HCT116 (cell line): ENCODE measurements at regions not wholly inside any gene's neighbourhood (a gene's known extent, or its start where the extent isn't known, plus 50 kb on each side); places are given as distances from the start of the nearest gene placed in this dataset.

Experiments used
- ATAC-seq: fragments of 200-7000 bp; cut with Tn5 transposase; 2 replicates; pipeline ENCODE4 v1.9.1; 2020; ENCODE audit warnings: mild to moderate bottlenecking, moderate library complexity
- BruUV-seq: library from RNA; stranded (reverse); fragments of 400-500 nt; replicated peaks from 2 replicates; lab custom pipeline; 2021; lab: Mats Ljungman, UMichigan
- CTCF ChIA-PET: fragments of 300-600 bp; sonication (Branson Sonifier 250); formaldehyde crosslinking; loops from one replicate; lab custom pipeline; 2021; ENCODE audit warnings: antibody characterized with exemption; lab: Charles Lee
- POLR2A ChIA-PET: fragments of 300-600, 350-600 bp; sonication (Branson Sonifier 250); formaldehyde crosslinking; loops from one replicate; lab custom pipeline; 2021; ENCODE audit warnings: antibody characterized with exemption; lab: Charles Lee
- RAD21 ChIA-PET, 2 experiments: fragments of 300-600 bp; sonication (Branson Sonifier 250); formaldehyde crosslinking; loops; one replicate each; lab custom pipeline; 2023; ENCODE audit warnings: low total read pairs in 2 of 2; ENCODE audit not compliant: uncharacterized antibody in 2 of 2, unreplicated experiment in 2 of 2, low non-redundant PET in 1 of 2; lab: Charles Lee
- DNase-seq: peaks from one replicate; pipeline ENCODE4 v3.0.0-alpha.2; 2010; ENCODE audit warnings: low read depth, low spot score
- H2AFZ ChIP-seq: fragments of 200-600 bp; shearing (Covaris generic), sonication (generic); 2 replicates; pipeline ENCODE4 v1.6.1; 2017; ENCODE audit warnings: low read depth, mixed run types, mixed read lengths, antibody characterized with exemption, low read length; ENCODE audit not compliant: poor library complexity, severe bottlenecking
- H3K27ac ChIP-seq: 2 replicates; pipeline ENCODE4 v1.5.1; 2012; ENCODE audit warnings: low read depth, low read length
- H3K27me3 ChIP-seq: fragments of 200-600 bp; sonication (generic); 2 replicates; pipeline ENCODE4 v1.6.1; 2016; ENCODE audit warnings: mixed run types, low read length, mixed read lengths; ENCODE audit not compliant: insufficient read depth
- H3K36me3 ChIP-seq, 2 experiments: fragments of 200-500 bp in 1 of 2; fragments of 200-600 bp in 1 of 2; sonication (Bioruptor generic) in 1 of 2; sonication (generic) in 1 of 2; 2 replicates each; pipeline versions ENCODE4 v1.5.1 to v1.6.1; 2014 to 2016; ENCODE audit warnings: low read length in 2 of 2, inconsistent platforms in 1 of 2, mixed read lengths in 1 of 2, mixed run types in 1 of 2; ENCODE audit not compliant: insufficient read depth in 2 of 2, control insufficient read depth in 1 of 2
- H3K4me1 ChIP-seq, 2 experiments: fragments of 200-600 bp in 1 of 2; sonication (generic) in 1 of 2; 2 replicates each; pipeline versions ENCODE4 v1.5.1 to v1.6.1; 2012 to 2017; ENCODE audit warnings: low read length in 2 of 2, inconsistent platforms in 1 of 2, mild to moderate bottlenecking in 1 of 2, mixed read lengths in 1 of 2, mixed run types in 1 of 2, moderate library complexity in 1 of 2; ENCODE audit not compliant: insufficient read depth in 2 of 2, control insufficient read depth in 1 of 2
- H3K4me2 ChIP-seq: fragments of 200-600 bp; sonication (generic); 2 replicates; pipeline ENCODE4 v1.6.1; 2017; ENCODE audit warnings: mixed run types, low read length, mixed read lengths
- H3K4me3 ChIP-seq, 2 experiments: fragments of 200-600 bp in 1 of 2; sonication (generic) in 1 of 2; replicated peaks in 1 of 2; 2 replicates each; pipeline ENCODE4 v1.5.1; 2011 to 2016; ENCODE audit warnings: low read length in 2 of 2, control low read depth in 1 of 2, low read depth in 1 of 2, mild to moderate bottlenecking in 1 of 2, mixed read lengths in 1 of 2, mixed run types in 1 of 2
- H3K79me2 ChIP-seq: fragments of 200-600 bp; sonication (generic); 2 replicates; pipeline ENCODE4 v1.6.1; 2017; ENCODE audit warnings: mild to moderate bottlenecking, mixed run types, low read length, moderate library complexity, mixed read lengths; ENCODE audit not compliant: insufficient read depth
- H3K9ac ChIP-seq: fragments of 200-600 bp; sonication (generic); 2 replicates; pipeline ENCODE4 v1.6.1; 2016; ENCODE audit warnings: low read length, mixed read lengths
- H3K9me2 ChIP-seq: fragments of 200-600 bp; sonication (generic), shearing (Covaris generic); 2 replicates; pipeline ENCODE4 v1.6.1; 2017; ENCODE audit warnings: mixed run types, mild to moderate bottlenecking, moderate library complexity; ENCODE audit not compliant: insufficient read depth
- H3K9me3 ChIP-seq, 2 experiments: fragments of 200-500 bp in 1 of 2; fragments of 200-600 bp in 1 of 2; sonication (Bioruptor generic) in 1 of 2; sonication (generic) in 1 of 2; 2 replicates each; pipeline ENCODE4 v1.6.1; 2014 to 2017; ENCODE audit warnings: low read length in 2 of 2, mixed read lengths in 2 of 2, inconsistent platforms in 1 of 2, low read depth in 1 of 2, mild to moderate bottlenecking in 1 of 2, mixed run types in 1 of 2, moderate library complexity in 1 of 2; ENCODE audit not compliant: control insufficient read depth in 1 of 2, insufficient read depth in 1 of 2
- H4K20me1 ChIP-seq: fragments of 200-600 bp; sonication (generic), shearing (Covaris generic); 2 replicates; pipeline ENCODE4 v1.6.1; 2017; ENCODE audit warnings: mixed run types, mild to moderate bottlenecking, moderate library complexity; ENCODE audit not compliant: insufficient read depth
- CBX3 ChIP-seq: IDR thresholded peaks from 2 replicates; pipeline ENCODE4 v1.6.1; 2012; ENCODE audit warnings: low read depth
- CEBPB ChIP-seq: IDR thresholded peaks from 2 replicates; pipeline ENCODE4 v1.6.1; 2012; ENCODE audit warnings: low read depth
- EGR1 ChIP-seq: IDR thresholded peaks from 2 replicates; pipeline ENCODE4 v1.6.1; 2012; ENCODE audit warnings: low read depth
- ELF1 ChIP-seq: IDR thresholded peaks from 2 replicates; pipeline ENCODE4 v1.6.1; 2012; ENCODE audit warnings: low read depth, borderline replicate concordance
- EZH2 ChIP-seq: fragments of 200-600 bp; sonication (generic); IDR thresholded peaks from 2 replicates; pipeline ENCODE4 v1.6.1; 2017; ENCODE audit warnings: antibody characterized with exemption, mixed run types
- FOSL1 ChIP-seq: IDR thresholded peaks from 2 replicates; pipeline ENCODE4 v1.6.1; 2012; ENCODE audit warnings: low read depth
- POLR2A ChIP-seq: IDR thresholded peaks from 2 replicates; pipeline ENCODE4 v1.7.0; 2011; ENCODE audit warnings: borderline replicate concordance; ENCODE audit not compliant: insufficient read depth, insufficient read length; ENCODE audit errors: extremely low read depth
- RAD21 ChIP-seq: IDR thresholded peaks from 2 replicates; pipeline ENCODE4 v1.6.1; 2012; ENCODE audit warnings: low read depth, mild to moderate bottlenecking
- SIN3A ChIP-seq: IDR thresholded peaks from 2 replicates; pipeline ENCODE4 v1.6.1; 2012; ENCODE audit warnings: low read depth
- SP1 ChIP-seq: IDR thresholded peaks from 2 replicates; pipeline ENCODE4 v1.6.1; 2012; ENCODE audit warnings: low read depth
- SRF ChIP-seq: IDR thresholded peaks from 2 replicates; pipeline ENCODE4 v1.6.1; 2012; ENCODE audit warnings: low read depth
- TCF7L2 ChIP-seq: IDR thresholded peaks from 2 replicates; pipeline ENCODE4 v1.7.0; 2011; ENCODE audit warnings: borderline replicate concordance, inconsistent platforms; ENCODE audit not compliant: insufficient read depth, insufficient read length; ENCODE audit errors: extremely low read depth
- ZFX ChIP-seq: fragments of 450-650 bp; IDR thresholded peaks from 2 replicates; pipeline ENCODE4 v1.6.1; 2017
- ZNF274 ChIP-seq: fragments of 200-500 bp; sonication (Bioruptor generic); IDR thresholded peaks from 2 replicates; pipeline ENCODE4 v1.6.1; 2014; ENCODE audit warnings: mild to moderate bottlenecking, low read depth, low read length, inconsistent platforms
- intact Hi-C: fragments of 100-400 bp; cut with micrococcal nuclease; formaldehyde crosslinking; loops from 2 replicates; pipeline ENCODE4 v1.10.0; 2022
- TF ChIP-seq, protein P1 (sequence below), 3 experiments: fragments of 200-600 bp in 1 of 3; sonication (generic) in 1 of 3; IDR thresholded peaks in 2 of 3; conservative IDR thresholded peaks in 1 of 3; 2 replicates each; pipeline ENCODE4 v1.5.1; 2012 to 2017; ENCODE audit warnings: low read depth in 2 of 3, low read length in 2 of 3, antibody characterized with exemption in 1 of 3, borderline replicate concordance in 1 of 3, control low read depth in 1 of 3, mild to moderate bottlenecking in 1 of 3, mixed read lengths in 1 of 3, mixed run types in 1 of 3, moderate library complexity in 1 of 3; ENCODE audit not compliant: insufficient read depth in 1 of 3
- TF ChIP-seq, protein P2 (sequence below): IDR thresholded peaks from 2 replicates; pipeline ENCODE4 v1.6.1; 2012

DNA sequence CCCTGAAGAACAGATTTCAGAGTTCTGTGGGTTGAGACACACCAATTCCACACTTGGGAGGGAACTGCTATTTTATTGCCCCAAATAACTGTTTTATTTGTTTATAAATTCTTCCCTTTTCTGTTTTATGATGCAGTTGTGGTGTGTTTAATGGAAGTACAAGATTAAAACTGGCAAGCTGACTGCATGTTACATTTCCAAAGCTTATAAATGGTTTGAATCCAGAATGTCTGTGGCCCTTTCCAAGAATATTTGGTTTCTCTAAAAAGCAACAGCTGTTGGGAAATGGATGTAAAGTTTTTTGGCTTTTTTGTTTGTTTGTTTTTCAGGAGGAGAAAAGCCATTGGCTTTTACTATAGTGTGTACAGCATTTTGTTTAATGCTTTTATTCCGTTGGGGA, 234.5 kb downstream of the MTX2 start:
- Histone ChIP-seq H2AFZ (no peak overlapping the region), H4K20me1 (no peaks in the 10 kb centered on the region), H3K4me2 (no peak overlapping the region), H3K27ac (no peak overlapping the region), H3K4me1 (no peaks in the 10 kb centered on the region), H3K4me3 (no peak overlapping the region), H3K9me3 (no peaks in the 10 kb centered on the region), H3K79me2 (no peaks in the 10 kb centered on the region), H3K27me3 (0 out of 2 replicates have a peak, but pooled peaks cover 10% of the 10 kb centered on the region), H3K9ac (no peak overlapping the region), H3K36me3 (no peaks in the 10 kb centered on the region), H3K9me2 (no peaks in the 10 kb centered on the region)
- BruUV-seq = no TSS peak
- no peak for DNase-seq
- POLR2A ChIA-PET = no interaction called here
- no peak for TF ChIP-seq TCF7L2
- TF ChIP-seq ELF1 = no peak
- no peak for TF ChIP-seq POLR2A
- no peak for TF ChIP-seq RAD21
- TF ChIP-seq CEBPB = no peak
- TF ChIP-seq CBX3 = no peak
- TF ChIP-seq, protein P1, sequence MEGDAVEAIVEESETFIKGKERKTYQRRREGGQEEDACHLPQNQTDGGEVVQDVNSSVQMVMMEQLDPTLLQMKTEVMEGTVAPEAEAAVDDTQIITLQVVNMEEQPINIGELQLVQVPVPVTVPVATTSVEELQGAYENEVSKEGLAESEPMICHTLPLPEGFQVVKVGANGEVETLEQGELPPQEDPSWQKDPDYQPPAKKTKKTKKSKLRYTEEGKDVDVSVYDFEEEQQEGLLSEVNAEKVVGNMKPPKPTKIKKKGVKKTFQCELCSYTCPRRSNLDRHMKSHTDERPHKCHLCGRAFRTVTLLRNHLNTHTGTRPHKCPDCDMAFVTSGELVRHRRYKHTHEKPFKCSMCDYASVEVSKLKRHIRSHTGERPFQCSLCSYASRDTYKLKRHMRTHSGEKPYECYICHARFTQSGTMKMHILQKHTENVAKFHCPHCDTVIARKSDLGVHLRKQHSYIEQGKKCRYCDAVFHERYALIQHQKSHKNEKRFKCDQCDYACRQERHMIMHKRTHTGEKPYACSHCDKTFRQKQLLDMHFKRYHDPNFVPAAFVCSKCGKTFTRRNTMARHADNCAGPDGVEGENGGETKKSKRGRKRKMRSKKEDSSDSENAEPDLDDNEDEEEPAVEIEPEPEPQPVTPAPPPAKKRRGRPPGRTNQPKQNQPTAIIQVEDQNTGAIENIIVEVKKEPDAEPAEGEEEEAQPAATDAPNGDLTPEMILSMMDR (IDR thresholded peaks at IDR 0.05 in 2 of 3, conservative IDR thresholded peaks at IDR 0.05 in 1 of 3; ENCODE audit: borderline replicate concordance in 1 of 3, insufficient read depth in 1 of 3, low read depth in 2 of 3, low read length in 2 of 3) = no peak
- TF ChIP-seq ZFX = no peak
- no peak for TF ChIP-seq ZNF274
- TF ChIP-seq, protein P2, sequence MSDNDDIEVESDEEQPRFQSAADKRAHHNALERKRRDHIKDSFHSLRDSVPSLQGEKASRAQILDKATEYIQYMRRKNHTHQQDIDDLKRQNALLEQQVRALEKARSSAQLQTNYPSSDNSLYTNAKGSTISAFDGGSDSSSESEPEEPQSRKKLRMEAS = no peak
- TF ChIP-seq SRF = no peak
- TF ChIP-seq FOSL1 = no peak
- no peak for TF ChIP-seq EZH2
- no peak for TF ChIP-seq SP1
- TF ChIP-seq EGR1 = no peak
- TF ChIP-seq SIN3A = no peak
- ATAC-seq = no peak
- CTCF ChIA-PET = no interaction called here
- intact Hi-C loops = no loop called here
- RAD21 ChIA-PET = no interaction called here
